ENCODE measurements at regions not wholly inside any gene's neighbourhood (a gene's known extent, or its start where the extent isn't known, plus 50 kb on each side); places are given as distances from the start of the nearest gene placed in this dataset.

GRCh38 chrX:115459883-115460880 is 100.8 kb upstream of the PLS3 start:
- TF ChIP-seq TAF1 (IDR thresholded peaks at IDR 0.05; ENCODE audit: low read depth, low read length) (no peak), SPI1 (IDR thresholded peaks at IDR 0.05; ENCODE audit: low read depth, low read length) (no peak), POLR2A (IDR thresholded peaks at IDR 0.05; ENCODE audit: low read depth, low read length) (no peak)

Measured in GM12891 (cell line).